NCI-H748 treated with DMSO at 0.1 percent for 48 hours (cell line): ENCODE measurements at regions not wholly inside any gene's neighbourhood (a gene's known extent, or its start where the extent isn't known, plus 50 kb on each side); places are given as distances from the start of the nearest gene placed in this dataset.

ENCODE experiments used
- DNase-seq: peaks from one replicate; lab custom pipeline; 2025; lab: John Stamatoyannopoulos, UW

- peak; percentile 92 for DNase-seq
Observed at GRCh38 chr5:123875561-123876275, 363.7 kb downstream of the CSNK1G3 start.

- no peak for DNase-seq
Observed at GRCh38 chr5:123874600-123875201, 362.7 kb downstream of the CSNK1G3 start.

GRCh38 chr5:123873846-123874245, 361.9 kb downstream of the CSNK1G3 start:
- DNase-seq = no peak

GRCh38 chr5:123871373-123871772, 359.4 kb downstream of the CSNK1G3 start:
- DNase-seq = no peak

GRCh38 chr5:123868881-123869280, 356.9 kb downstream of the CSNK1G3 start:
- DNase-seq = no peak

- DNase-seq = no peak
Observed at GRCh38 chr5:123868267-123868666, 356.3 kb downstream of the CSNK1G3 start.

GRCh38 chr5:123865641-123866040, 353.7 kb downstream of the CSNK1G3 start:
- no peak for DNase-seq

GRCh38 chr5:123864578-123864977, 352.6 kb downstream of the CSNK1G3 start:
- DNase-seq = no peak

GRCh38 chr5:123858938-123859337, 347.0 kb downstream of the CSNK1G3 start:
- DNase-seq = no peak

GRCh38 chr5:123856766-123857165, 344.8 kb downstream of the CSNK1G3 start:
- DNase-seq = no peak

- no peak for DNase-seq
Observed at GRCh38 chr5:123855609-123856008, 343.6 kb downstream of the CSNK1G3 start.

- no peak for DNase-seq
Observed at GRCh38 chr5:123845356-123846100, 333.6 kb downstream of the CSNK1G3 start.

- DNase-seq = no peak
Observed at GRCh38 chr5:123844873-123845272, 332.9 kb downstream of the CSNK1G3 start.

GRCh38 chr5:123835421-123835820, 323.4 kb downstream of the CSNK1G3 start:
- DNase-seq = no peak

GRCh38 chr5:123830575-123830974, 318.6 kb downstream of the CSNK1G3 start:
- no peak for DNase-seq

- DNase-seq = no peak
Observed at GRCh38 chr5:123827811-123828210, 315.8 kb downstream of the CSNK1G3 start.

- no peak for DNase-seq
Observed at GRCh38 chr5:123819833-123820232, 307.9 kb downstream of the CSNK1G3 start.

GRCh38 chr5:123819386-123819785, 307.4 kb downstream of the CSNK1G3 start:
- no peak for DNase-seq

GRCh38 chr5:123817267-123817666, 305.3 kb downstream of the CSNK1G3 start:
- no peak for DNase-seq

GRCh38 chr5:123814801-123815470, 303.0 kb downstream of the CSNK1G3 start:
- DNase-seq = no peak

- peak; percentile 95 for DNase-seq
Observed at GRCh38 chr5:123813937-123814624, 302.1 kb downstream of the CSNK1G3 start.

- no peak for DNase-seq
Observed at GRCh38 chr5:123813264-123813663, 301.3 kb downstream of the CSNK1G3 start.
